B cell (primary cell): ENCODE measurements at regions not wholly inside any gene's neighbourhood (a gene's known extent, or its start where the extent isn't known, plus 50 kb on each side); places are given as distances from the start of the nearest gene placed in this dataset.

ENCODE experiments used
- ATAC-seq: fragments of 200-7000 bp; cut with Tn5 transposase; one replicate; pipeline ENCODE4 v1.10.0; 2021; ENCODE audit warnings: low read depth, mild to moderate bottlenecking, moderate number of reproducible peaks, moderate library complexity
- CTCF ChIA-PET: fragments of 350-600 bp; sonication (Branson Sonifier 250); formaldehyde crosslinking; loops from one replicate; lab custom pipeline; 2021; ENCODE audit warnings: antibody characterized with exemption, inconsistent platforms; lab: Charles Lee
- POLR2A ChIA-PET: fragments of 350-600 bp; sonication (Branson Sonifier 250); formaldehyde crosslinking; loops from one replicate; lab custom pipeline; 2021; ENCODE audit warnings: antibody characterized with exemption; lab: Charles Lee
- DNase-seq: peaks from one replicate; pipeline ENCODE4 v3.0.0; 2013
- H2AFZ ChIP-seq: 2 replicates; pipeline ENCODE4 v1.6.1; 2012; ENCODE audit warnings: mild to moderate bottlenecking, low read depth, low read length; ENCODE audit not compliant: insufficient read depth, poor library complexity, severe bottlenecking
- H3K27ac ChIP-seq, 2 donors: 1 replicate in 1 of 2; 2 replicates in 1 of 2; pipeline ENCODE4 v1.5.1; 2012 to 2013; ENCODE audit warnings: low read length in 2 of 2, mild to moderate bottlenecking in 2 of 2, moderate library complexity in 1 of 2
- H3K27me3 ChIP-seq, 4 experiments: fragments of 200-600 bp in 1 of 4; sonication (generic) in 1 of 4; replicated peaks in 1 of 4; 1 replicate in 2 of 4; 2 replicates in 2 of 4; pipeline versions ENCODE4 v1.6.1 to v1.7.0; 2013 to 2016; ENCODE audit warnings: low read length in 3 of 4, mild to moderate bottlenecking in 2 of 4, mixed read lengths in 1 of 4, moderate library complexity in 1 of 4; ENCODE audit not compliant: insufficient read depth in 4 of 4, control insufficient read depth in 3 of 4; ENCODE audit errors: control extremely low read depth in 1 of 4
- H3K36me3 ChIP-seq, 2 experiments: replicated peaks in 1 of 2; 1 replicate in 1 of 2; 2 replicates in 1 of 2; pipeline versions ENCODE4 v1.6.1 to v1.7.1; 2013; ENCODE audit warnings: low read length in 1 of 2; ENCODE audit not compliant: insufficient read depth in 2 of 2, control insufficient read depth in 1 of 2; ENCODE audit errors: control extremely low read depth in 1 of 2, extremely low read depth in 1 of 2
- H3K4me1 ChIP-seq, 2 donors: fragments of 200-600 bp in 1 of 2; sonication (generic) in 1 of 2; 1 replicate in 1 of 2; 2 replicates in 1 of 2; pipeline versions ENCODE4 v1.5.1 to v1.6.1; 2013 to 2017; ENCODE audit warnings: low read length in 2 of 2; ENCODE audit not compliant: control insufficient read depth in 2 of 2, insufficient read depth in 2 of 2
- H3K4me2 ChIP-seq: replicated peaks from 2 replicates; pipeline ENCODE3; 2012; ENCODE audit warnings: mild to moderate bottlenecking, low read depth, low read length; ENCODE audit not compliant: poor library complexity, severe bottlenecking
- H3K4me3 ChIP-seq, 5 experiments: fragments of 200-600 bp in 1 of 5; sonication (generic) in 1 of 5; 1 replicate in 3 of 5; 2 replicates in 2 of 5; pipeline versions ENCODE4 v1.5.1 to v1.7.0; 2011 to 2016; ENCODE audit warnings: low read length in 4 of 5, mild to moderate bottlenecking in 4 of 5, low read depth in 2 of 5, control low read depth in 1 of 5, moderate library complexity in 1 of 5; ENCODE audit not compliant: insufficient read depth in 1 of 5; ENCODE audit errors: control extremely low read depth in 1 of 5, extremely low read depth in 1 of 5
- H3K79me2 ChIP-seq: fragments of 200-600 bp; sonication (generic); one replicate; pipeline ENCODE4 v1.6.0; 2016; ENCODE audit warnings: low read length; ENCODE audit not compliant: control insufficient read depth, insufficient read depth
- H3K9ac ChIP-seq: fragments of 200-600 bp; sonication (generic); 2 replicates; pipeline ENCODE4 v1.6.1; 2017; ENCODE audit warnings: mild to moderate bottlenecking, low read length, moderate library complexity
- H3K9me3 ChIP-seq, 3 donors: one replicate each; pipeline versions ENCODE4 v1.6.1 to v1.7.1; 2013; ENCODE audit warnings: low read length in 2 of 3; ENCODE audit not compliant: control insufficient read depth in 2 of 3, insufficient read depth in 1 of 3; ENCODE audit errors: control extremely low read depth in 1 of 3
- H4K20me1 ChIP-seq: 2 replicates; pipeline ENCODE4 v1.6.0; 2012; ENCODE audit warnings: mild to moderate bottlenecking, low read length; ENCODE audit not compliant: insufficient read depth, control insufficient read depth, poor library complexity, severe bottlenecking
- H3K27ac Mint-ChIP-seq: one replicate; pipeline ENCODE4 v1.8.0; 2021; ENCODE audit warnings: mixed read lengths
- H3K27me3 Mint-ChIP-seq: one replicate; pipeline ENCODE4 v1.8.0; 2021; ENCODE audit warnings: mixed read lengths
- H3K4me1 Mint-ChIP-seq: one replicate; pipeline ENCODE4 v1.8.0; 2021; ENCODE audit warnings: mixed read lengths
- H3K4me3 Mint-ChIP-seq: one replicate; pipeline ENCODE4 v1.8.0; 2021; ENCODE audit warnings: mixed read lengths
- H3K9me3 Mint-ChIP-seq: one replicate; pipeline ENCODE4 v1.8.0; 2022; ENCODE audit warnings: mixed read lengths; ENCODE audit not compliant: insufficient read depth
- EZH2 ChIP-seq: IDR thresholded peaks from 2 replicates; pipeline ENCODE4 v1.6.1; 2012; ENCODE audit warnings: borderline replicate concordance, low read depth, mild to moderate bottlenecking, moderate library complexity, low read length; ENCODE audit not compliant: insufficient read depth, poor library complexity, severe bottlenecking
- WGBS: methylation state at CpG from one replicate; pipeline ENCODE4 v1.1.5; 2013; ENCODE audit warnings: missing lambda C conversion rate; ENCODE audit not compliant: insufficient coverage; 5-methylcytosine and 5-hydroxymethylcytosine counted together
- intact Hi-C: fragments of 100-400 bp; cut with micrococcal nuclease; formaldehyde crosslinking; loops from one replicate; pipeline ENCODE4 v1.10.0; 2022
- TF ChIP-seq, protein P1 (sequence below): fragments of 200-600 bp; IDR thresholded peaks from one replicate; pipeline ENCODE4 v1.8.0; 2022; ENCODE audit warnings: antibody characterized with exemption, mild to moderate bottlenecking

DNA sequence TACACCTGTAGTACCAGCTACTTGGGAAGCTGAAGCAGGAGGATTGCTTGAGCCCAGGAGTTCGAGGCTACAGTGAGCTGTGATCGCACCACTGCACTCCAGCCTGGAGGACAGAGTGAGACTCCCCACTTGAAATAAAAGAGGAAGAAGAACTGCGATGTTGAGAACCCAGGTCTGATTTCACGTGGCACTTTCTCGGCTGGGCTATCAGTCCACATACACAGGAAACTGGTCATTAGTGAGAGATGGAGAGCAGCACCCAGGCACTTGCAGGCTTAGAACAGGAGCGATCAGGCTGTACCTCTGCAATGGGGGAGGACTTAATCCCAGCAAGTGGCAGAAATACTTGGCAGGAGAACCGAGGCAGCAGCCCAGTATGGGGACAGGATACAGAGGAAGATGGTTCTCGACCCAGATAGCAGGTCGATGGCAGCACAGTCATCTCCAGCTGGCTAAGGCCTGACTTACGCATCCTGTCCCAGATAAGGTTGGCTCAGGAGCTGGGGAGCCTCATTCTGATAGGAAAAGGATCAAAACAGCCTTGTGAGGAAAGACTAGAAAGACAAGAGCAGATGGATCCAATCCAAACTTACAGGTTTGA lies 487.7 kb upstream of the AUTS2 start:
- no peaks in the 10 kb centered on the region for H3K27me3 ChIP-seq
- intact Hi-C loops, result no loop called here
- H3K4me1 ChIP-seq, result no peaks in the 10 kb centered on the region
- CTCF ChIA-PET, result no interaction called here
- no peak overlapping the region for H3K27ac ChIP-seq
- no peak overlapping the region for H3K9ac ChIP-seq
- H3K4me2 ChIP-seq, result no peak overlapping the region
- TF ChIP-seq, protein P1, sequence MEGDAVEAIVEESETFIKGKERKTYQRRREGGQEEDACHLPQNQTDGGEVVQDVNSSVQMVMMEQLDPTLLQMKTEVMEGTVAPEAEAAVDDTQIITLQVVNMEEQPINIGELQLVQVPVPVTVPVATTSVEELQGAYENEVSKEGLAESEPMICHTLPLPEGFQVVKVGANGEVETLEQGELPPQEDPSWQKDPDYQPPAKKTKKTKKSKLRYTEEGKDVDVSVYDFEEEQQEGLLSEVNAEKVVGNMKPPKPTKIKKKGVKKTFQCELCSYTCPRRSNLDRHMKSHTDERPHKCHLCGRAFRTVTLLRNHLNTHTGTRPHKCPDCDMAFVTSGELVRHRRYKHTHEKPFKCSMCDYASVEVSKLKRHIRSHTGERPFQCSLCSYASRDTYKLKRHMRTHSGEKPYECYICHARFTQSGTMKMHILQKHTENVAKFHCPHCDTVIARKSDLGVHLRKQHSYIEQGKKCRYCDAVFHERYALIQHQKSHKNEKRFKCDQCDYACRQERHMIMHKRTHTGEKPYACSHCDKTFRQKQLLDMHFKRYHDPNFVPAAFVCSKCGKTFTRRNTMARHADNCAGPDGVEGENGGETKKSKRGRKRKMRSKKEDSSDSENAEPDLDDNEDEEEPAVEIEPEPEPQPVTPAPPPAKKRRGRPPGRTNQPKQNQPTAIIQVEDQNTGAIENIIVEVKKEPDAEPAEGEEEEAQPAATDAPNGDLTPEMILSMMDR, result no peak
- no peak for TF ChIP-seq EZH2
- H3K79me2 ChIP-seq, result no peaks in the 10 kb centered on the region
- H3K9me3 ChIP-seq, result peaks cover 0 to 7% (median 0%) of the 10 kb centered on the region in 3 donors
- ATAC-seq, result no peak
- Mint-ChIP-seq H3K4me3 (no peak overlapping the region), H3K4me1 (no peaks in the 10 kb centered on the region), H3K9me3 (peaks cover 3% of the 10 kb centered on the region), H3K27ac (no peak overlapping the region), H3K27me3 (peaks cover 3% of the 10 kb centered on the region)
- POLR2A ChIA-PET, result no interaction called here
- DNase-seq, result no peak
- no peak overlapping the region for H2AFZ ChIP-seq
- no peak overlapping the region for H3K4me3 ChIP-seq
- WGBS, result 71% methylated on average over 9 of the region's 10 CpGs
- H4K20me1 ChIP-seq, result no peaks in the 10 kb centered on the region
- no peaks in the 10 kb centered on the region for H3K36me3 ChIP-seq

DNA sequence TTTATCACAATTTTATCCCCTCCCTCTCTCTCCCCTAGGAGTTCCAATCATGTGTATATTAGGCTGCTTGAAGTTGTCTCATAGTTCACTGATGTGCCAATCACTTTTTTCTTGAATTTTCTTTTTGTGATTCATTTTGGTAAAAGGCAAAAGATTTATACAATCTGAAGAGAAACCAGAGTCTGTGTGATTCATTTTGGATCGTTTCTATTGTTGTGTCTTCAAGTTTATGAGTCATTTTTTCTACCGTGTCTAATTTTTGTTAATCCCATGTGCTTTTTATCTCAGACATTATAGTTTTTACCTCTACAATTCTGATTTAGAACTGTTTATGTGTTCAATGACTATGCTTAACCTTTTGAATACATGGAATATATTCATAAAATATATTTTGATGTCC lies 483.9 kb upstream of the AUTS2 start:
- H3K4me1 ChIP-seq, result no peaks in the 10 kb centered on the region
- H3K4me3 ChIP-seq, result no peak overlapping the region
- no peaks in the 10 kb centered on the region for H3K36me3 ChIP-seq
- H3K9me3 ChIP-seq, result peaks cover 0 to 9% (median 0%) of the 10 kb centered on the region in 3 donors
- no peaks in the 10 kb centered on the region for H3K79me2 ChIP-seq
- WGBS, result no CpG with 5 or more reads among the region's 2 CpGs
- ATAC-seq (no peak), DNase-seq (no peak)
- H3K27me3 ChIP-seq, result no peaks in the 10 kb centered on the region
- no peak overlapping the region for H2AFZ ChIP-seq
- Mint-ChIP-seq H3K9me3 (no peaks in the 10 kb centered on the region), H3K27ac (no peak overlapping the region), H3K4me1 (no peaks in the 10 kb centered on the region), H3K27me3 (no peaks in the 10 kb centered on the region), H3K4me3 (no peak overlapping the region)
- ChIA-PET CTCF (no interaction called here), POLR2A (no interaction called here)
- no peak overlapping the region for H3K4me2 ChIP-seq
- no peaks in the 10 kb centered on the region for H4K20me1 ChIP-seq
- no peak overlapping the region for H3K27ac ChIP-seq
- intact Hi-C loops, result no loop called here
- no peak overlapping the region for H3K9ac ChIP-seq
- TF ChIP-seq EZH2, result no peak
- TF ChIP-seq, protein P1, result no peak
